ENCODE measurements at regions not wholly inside any gene's neighbourhood (a gene's known extent, or its start where the extent isn't known, plus 50 kb on each side); places are given as distances from the start of the nearest gene placed in this dataset.

GRCh38 chr1:232267092-232267836, 362.7 kb downstream of the SIPA1L2 start:
- TF ChIP-seq CTCF (IDR thresholded peaks at IDR 0.05) = no peak
- TF ChIP-seq POLR2A (IDR thresholded peaks at IDR 0.05) = no peak
